MM.1S (cell line): ENCODE measurements at regions not wholly inside any gene's neighbourhood (a gene's known extent, or its start where the extent isn't known, plus 50 kb on each side); places are given as distances from the start of the nearest gene placed in this dataset.

Experiments used
- CTCF ChIP-seq: fragments of 300-600 bp; sonication (generic); IDR thresholded peaks from 2 replicates; pipeline ENCODE4 v1.5.1; 2016; ENCODE audit warnings: antibody characterized with exemption, low read length, mixed read lengths
- EZH2 ChIP-seq: fragments of 300-600 bp; sonication (generic); optimal IDR thresholded peaks from 2 replicates; pipeline ENCODE3; 2017; ENCODE audit warnings: low read depth, mild to moderate bottlenecking, antibody characterized with exemption, low read length, mixed read lengths

- TF ChIP-seq CTCF (no peak), EZH2 (no peak)
These were observed 95.1 kb upstream of the LIMCH1 start for GRCh38 chr4:41442810-41443209.
